Right lobe of liver (tissue), 6 donors: ENCODE measurements at regions not wholly inside any gene's neighbourhood (a gene's known extent, or its start where the extent isn't known, plus 50 kb on each side); places are given as distances from the start of the nearest gene placed in this dataset.
A peak's percentile ranks its signal among the peaks of the same experiment; 100 is the strongest.

Experiments used
- ATAC-seq, 4 donors: fragments of 200-7000 bp; cut with Tn5 transposase; one replicate each; pipeline ENCODE4 v1.9.1; 2020; ENCODE audit warnings: mild to moderate bottlenecking in 4 of 4, moderate library complexity in 4 of 4
- DNase-seq, 3 donors: peaks; one replicate each; pipeline ENCODE4 v3.0.0-alpha.2; 2020
- H3K27ac ChIP-seq, 3 donors: fragments of 200-600 bp; one replicate each; pipeline ENCODE4 v1.8.0; 2022
- H3K27me3 ChIP-seq, 2 donors: fragments of 200-600 bp; one replicate each; pipeline ENCODE4 v1.8.0; 2022
- H3K36me3 ChIP-seq, 4 donors: fragments of 200-600 bp; sonication (generic) in 1 of 4; one replicate each; pipeline versions ENCODE4 v1.5.1 to v1.8.0; 2017 to 2022; ENCODE audit warnings: control low read depth in 1 of 4
- H3K4me1 ChIP-seq, 4 donors: fragments of 200-600 bp; sonication (generic) in 1 of 4; one replicate each; pipeline versions ENCODE4 v1.5.1 to v1.8.0; 2017 to 2022; ENCODE audit warnings: control low read depth in 1 of 4
- H3K4me3 ChIP-seq, 3 donors: fragments of 200-600 bp; one replicate each; pipeline ENCODE4 v1.8.0; 2022
- H3K9me3 ChIP-seq, 4 donors: fragments of 200-600 bp; sonication (generic) in 1 of 4; one replicate each; pipeline versions ENCODE4 v1.5.1 to v1.8.0; 2017 to 2022; ENCODE audit warnings: control low read depth in 1 of 4
- POLR2A ChIP-seq: fragments of 450-650 bp; IDR thresholded peaks from one replicate; pipeline ENCODE4 v1.6.1; 2017; ENCODE audit warnings: antibody characterized with exemption, mild to moderate bottlenecking
- WGBS: methylation state at CpG from one replicate; pipeline ENCODE4 v1.1.6; 2018; ENCODE audit warnings: low coverage, low lambda C conversion rate; ENCODE audit not compliant: insufficient coverage; ENCODE audit errors: missing lambda C conversion rate; 5-methylcytosine and 5-hydroxymethylcytosine counted together
- intact Hi-C, 2 donors: fragments of 100-400 bp; cut with DNase I; formaldehyde crosslinking; loops; one replicate each; pipeline versions ENCODE4 v1.11.2 to v1.14.1; 2022
- TF ChIP-seq, protein P1 (sequence below), 4 donors: fragments of 200-600 bp in 3 of 4; fragments of 450-650 bp in 1 of 4; IDR thresholded peaks; one replicate each; pipeline versions ENCODE4 v1.5.1 to v1.8.0; 2016 to 2022; ENCODE audit warnings: antibody characterized with exemption in 4 of 4, mild to moderate bottlenecking in 2 of 4
- donor health status: DM: no; HTN: yes; CAD: no.
- donor health status: DM: no; HTN: no; CAD: no.
- donor health status: DM: no; HTN: no; CAD: no.
- donor health status: DM: no; HTN: yes; CAD: no.
- donor health status: DM: no; HTN: yes; CAD: no.

DNA sequence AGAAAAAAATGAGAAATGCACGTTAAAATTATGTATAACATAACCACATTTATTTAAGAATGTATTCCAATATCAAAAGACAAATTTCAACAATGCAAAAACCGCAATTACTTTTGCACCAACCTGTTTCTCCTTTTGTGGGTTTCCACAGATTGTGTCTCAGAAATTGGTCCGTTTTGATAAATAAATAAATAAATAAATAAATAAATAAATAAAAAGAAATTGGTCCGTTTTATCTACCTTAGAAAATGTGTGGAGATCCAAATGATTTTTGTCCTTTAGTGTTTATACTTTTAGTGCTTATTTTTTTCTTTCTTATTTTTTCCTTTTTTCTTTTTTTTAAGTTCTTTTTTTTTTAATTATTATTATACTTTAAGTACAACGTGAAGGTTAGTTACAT is 1682.2 kb upstream of the TMEFF2 start:
- TF ChIP-seq, protein P1, sequence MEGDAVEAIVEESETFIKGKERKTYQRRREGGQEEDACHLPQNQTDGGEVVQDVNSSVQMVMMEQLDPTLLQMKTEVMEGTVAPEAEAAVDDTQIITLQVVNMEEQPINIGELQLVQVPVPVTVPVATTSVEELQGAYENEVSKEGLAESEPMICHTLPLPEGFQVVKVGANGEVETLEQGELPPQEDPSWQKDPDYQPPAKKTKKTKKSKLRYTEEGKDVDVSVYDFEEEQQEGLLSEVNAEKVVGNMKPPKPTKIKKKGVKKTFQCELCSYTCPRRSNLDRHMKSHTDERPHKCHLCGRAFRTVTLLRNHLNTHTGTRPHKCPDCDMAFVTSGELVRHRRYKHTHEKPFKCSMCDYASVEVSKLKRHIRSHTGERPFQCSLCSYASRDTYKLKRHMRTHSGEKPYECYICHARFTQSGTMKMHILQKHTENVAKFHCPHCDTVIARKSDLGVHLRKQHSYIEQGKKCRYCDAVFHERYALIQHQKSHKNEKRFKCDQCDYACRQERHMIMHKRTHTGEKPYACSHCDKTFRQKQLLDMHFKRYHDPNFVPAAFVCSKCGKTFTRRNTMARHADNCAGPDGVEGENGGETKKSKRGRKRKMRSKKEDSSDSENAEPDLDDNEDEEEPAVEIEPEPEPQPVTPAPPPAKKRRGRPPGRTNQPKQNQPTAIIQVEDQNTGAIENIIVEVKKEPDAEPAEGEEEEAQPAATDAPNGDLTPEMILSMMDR (IDR thresholded peaks at IDR 0.05), result no peak
- ATAC-seq (no peak), DNase-seq (no peak)
- Histone ChIP-seq H3K4me3 (no peak overlapping the region), H3K9me3 (no peaks in the 10 kb centered on the region), H3K4me1 (no peaks in the 10 kb centered on the region), H3K27ac (no peak overlapping the region), H3K27me3 (no peaks in the 10 kb centered on the region), H3K36me3 (no peaks in the 10 kb centered on the region)
- intact Hi-C loops, result no loop called here
- WGBS, result 77% methylated on average over 5 of the region's 5 CpGs

DNA sequence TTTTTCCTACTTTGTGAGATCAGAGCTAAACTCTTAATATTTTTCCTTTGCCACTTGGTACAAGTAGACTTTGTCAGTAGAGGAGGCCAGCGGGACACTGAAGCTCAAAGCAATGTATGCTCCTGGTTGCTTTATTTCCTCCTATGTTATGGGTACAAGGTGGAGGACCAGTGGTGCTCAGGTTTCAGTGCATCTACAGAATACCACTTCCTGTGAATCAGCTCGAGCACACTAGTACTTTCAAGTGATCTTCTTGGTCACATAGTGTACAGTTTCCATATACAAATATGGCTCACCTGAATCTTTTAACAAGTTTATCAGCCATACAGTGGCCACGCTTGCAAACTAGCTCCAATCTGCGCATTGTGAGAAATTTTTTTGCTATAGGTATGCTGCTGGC is 1674.8 kb upstream of the TMEFF2 start:
- Histone ChIP-seq H3K4me1 (no peaks in the 10 kb centered on the region), H3K36me3 (no peaks in the 10 kb centered on the region), H3K27ac (no peak overlapping the region), H3K9me3 (no peaks in the 10 kb centered on the region), H3K4me3 (no peak overlapping the region), H3K27me3 (no peaks in the 10 kb centered on the region)
- intact Hi-C loops, result no loop called here
- no peak for ATAC-seq
- WGBS, result 13% methylated on average over 4 of the region's 4 CpGs
- DNase-seq, result no peak
- TF ChIP-seq POLR2A, result no peak
- TF ChIP-seq, protein P1 (IDR thresholded peaks at IDR 0.05), result no peak

DNA sequence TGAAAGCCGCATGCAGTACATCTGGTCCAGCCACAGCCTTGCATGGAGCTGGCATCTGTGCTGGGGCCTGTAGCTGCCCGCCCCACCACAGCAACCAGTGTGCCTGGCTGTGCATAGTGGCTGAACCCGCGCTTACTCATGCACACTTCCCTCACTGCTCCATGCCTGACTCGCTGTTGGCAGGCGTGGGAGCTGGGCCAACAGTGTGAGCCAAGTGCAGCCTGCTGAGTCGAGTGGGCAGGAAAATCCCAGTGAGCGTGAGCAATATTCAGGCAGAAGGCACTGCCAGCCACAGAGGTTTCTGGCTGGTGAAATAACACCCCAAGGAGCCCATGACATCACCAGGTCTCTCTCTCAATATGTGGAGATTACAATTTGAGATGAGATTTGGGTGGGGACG is 1674.1 kb upstream of the TMEFF2 start:
- Histone ChIP-seq H3K9me3 (no peaks in the 10 kb centered on the region), H3K27me3 (no peaks in the 10 kb centered on the region), H3K36me3 (no peaks in the 10 kb centered on the region), H3K4me3 (no peak overlapping the region), H3K4me1 (no peaks in the 10 kb centered on the region), H3K27ac (no peak overlapping the region)
- TF ChIP-seq, protein P1 (IDR thresholded peaks at IDR 0.05), result no peak
- no peak for TF ChIP-seq POLR2A
- ATAC-seq (no peak), DNase-seq (no peak)
- intact Hi-C loops, result no loop called here
- 68% methylated on average over 7 of the region's 9 CpGs for WGBS

DNA sequence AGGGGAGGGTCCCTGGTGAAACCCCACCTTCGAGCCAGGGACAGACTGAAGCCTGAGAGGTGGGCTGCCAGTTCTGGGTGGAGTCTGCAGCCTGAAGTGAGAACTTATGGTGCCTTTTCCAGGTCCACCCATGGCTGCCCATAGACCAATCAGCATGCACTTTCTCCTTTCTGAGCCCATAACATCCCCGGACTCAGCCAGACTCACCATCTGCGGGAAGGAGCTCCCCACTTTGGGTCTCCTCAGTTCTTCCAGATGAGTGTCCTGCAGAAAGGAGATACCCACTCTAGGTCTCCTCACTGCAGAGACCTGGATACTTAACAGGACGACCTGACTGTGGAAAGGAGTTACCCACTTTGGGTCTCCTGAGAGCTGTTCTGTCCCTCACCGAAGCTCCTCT is 1673.4 kb upstream of the TMEFF2 start:
- TF ChIP-seq, protein P1 (IDR thresholded peaks at IDR 0.05), result no peak
- TF ChIP-seq POLR2A, result no peak
- Histone ChIP-seq H3K9me3 (no peaks in the 10 kb centered on the region), H3K36me3 (no peaks in the 10 kb centered on the region), H3K27ac (no peak overlapping the region), H3K4me3 (no peak overlapping the region), H3K4me1 (no peaks in the 10 kb centered on the region), H3K27me3 (no peaks in the 10 kb centered on the region)
- no peak for ATAC-seq
- intact Hi-C loops, result no loop called here
- 63% methylated on average over 2 of the region's 5 CpGs for WGBS
- no peak for DNase-seq

DNA sequence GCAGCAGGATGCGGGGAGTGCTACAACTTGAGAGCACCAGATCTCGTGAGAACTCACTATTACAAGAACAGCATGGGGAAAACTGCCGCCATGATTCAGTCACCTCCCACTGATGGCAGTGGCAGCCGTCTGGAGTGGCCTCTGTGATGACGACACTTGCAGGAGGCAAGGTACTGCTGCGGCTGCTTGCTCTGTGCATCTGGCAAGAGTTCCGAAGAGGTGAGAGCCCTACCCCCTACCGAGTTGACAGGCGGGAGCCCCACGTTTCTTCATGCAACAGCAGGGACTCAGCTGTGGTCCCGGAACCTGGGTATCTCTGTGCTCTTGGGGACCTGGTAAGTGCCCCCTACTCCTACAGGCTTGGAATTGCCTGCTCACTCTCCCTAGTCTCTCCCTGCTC is 1672.7 kb upstream of the TMEFF2 start:
- intact Hi-C loops, result no loop called here
- DNase-seq (no peak), ATAC-seq (peak in 1 of 4 donors; percentile 18)
- H3K4me3 ChIP-seq, result no peak overlapping the region
- H3K27ac ChIP-seq, result no peak overlapping the region
- no peaks in the 10 kb centered on the region for H3K9me3 ChIP-seq
- H3K36me3 ChIP-seq, result no peaks in the 10 kb centered on the region
- 60% methylated on average over 2 of the region's 11 CpGs for WGBS
- TF ChIP-seq, protein P1 (IDR thresholded peaks at IDR 0.05), result no peak
- TF ChIP-seq POLR2A, result no peak
- no peaks in the 10 kb centered on the region for H3K27me3 ChIP-seq
- no peaks in the 10 kb centered on the region for H3K4me1 ChIP-seq
